HG03039 (cell line): ENCODE measurements at regions not wholly inside any gene's neighbourhood (a gene's known extent, or its start where the extent isn't known, plus 50 kb on each side); places are given as distances from the start of the nearest gene placed in this dataset.
A peak's percentile ranks its signal among the peaks of the same experiment; 100 is the strongest.

Experiments used
- ATAC-seq: cut with Tn5 transposase; IDR thresholded peaks from one replicate; pipeline ENCODE4 v1.9.1; 2021; ENCODE audit warnings: mild to moderate bottlenecking, moderate library complexity; ENCODE audit not compliant: unreplicated experiment

GRCh38 chr7:142379201-142379885 lies 121.5 kb upstream of the PRSS58 start:
- ATAC-seq: no peak

- ATAC-seq: no peak
Measured at GRCh38 chr7:142377567-142377966, 119.7 kb upstream of the PRSS58 start.

GRCh38 chr7:142376356-142376997 lies 118.6 kb upstream of the PRSS58 start:
- ATAC-seq: no peak

GRCh38 chr7:142375710-142376313 lies 118.0 kb upstream of the PRSS58 start:
- ATAC-seq: no peak

GRCh38 chr7:142372727-142373126 lies 114.9 kb upstream of the PRSS58 start:
- ATAC-seq: no peak

GRCh38 chr7:142371586-142372377 lies 113.9 kb upstream of the PRSS58 start:
- ATAC-seq: no peak

GRCh38 chr7:142365410-142365842 lies 107.6 kb upstream of the PRSS58 start:
- no peak for ATAC-seq

- no peak for ATAC-seq
Measured at GRCh38 chr7:142364551-142364950, 106.7 kb upstream of the PRSS58 start.

GRCh38 chr7:142362349-142362748 lies 104.5 kb upstream of the PRSS58 start:
- no peak for ATAC-seq

- no peak for ATAC-seq
Measured at GRCh38 chr7:142359694-142360279, 101.9 kb upstream of the PRSS58 start.

GRCh38 chr7:142357953-142358520 lies 100.2 kb upstream of the PRSS58 start:
- ATAC-seq: peak; percentile 93

- no peak for ATAC-seq
Measured at GRCh38 chr7:142356166-142356565, 98.3 kb upstream of the PRSS58 start.

GRCh38 chr7:142355328-142355727 lies 97.5 kb upstream of the PRSS58 start:
- ATAC-seq: no peak

GRCh38 chr7:142353147-142354060 lies 95.5 kb upstream of the PRSS58 start:
- ATAC-seq: no peak

- ATAC-seq: no peak
Measured at GRCh38 chr7:142352543-142352942, 94.7 kb upstream of the PRSS58 start.

- no peak for ATAC-seq
Measured at GRCh38 chr7:142351145-142351544, 93.3 kb upstream of the PRSS58 start.

- ATAC-seq: no peak
Measured at GRCh38 chr7:142349670-142350405, 92.0 kb upstream of the PRSS58 start.

- ATAC-seq: no peak
Measured at GRCh38 chr7:142348921-142349405, 91.1 kb upstream of the PRSS58 start.

GRCh38 chr7:142348100-142348499 lies 90.2 kb upstream of the PRSS58 start:
- no peak for ATAC-seq
